OCI-LY7 (cell line): ENCODE measurements at regions not wholly inside any gene's neighbourhood (a gene's known extent, or its start where the extent isn't known, plus 50 kb on each side); places are given as distances from the start of the nearest gene placed in this dataset.

Source experiments
- EZH2phosphoT487 ChIP-seq: fragments of 200-600 bp; sonication (generic); IDR thresholded peaks from 2 replicates; pipeline ENCODE4 v1.6.1; 2018; ENCODE audit warnings: low read depth, borderline replicate concordance, mild to moderate bottlenecking, mixed run types, antibody characterized with exemption, low read length, moderate library complexity, mixed read lengths
- TF ChIP-seq, protein P1 (sequence below): fragments of 200-600 bp; sonication (generic); conservative IDR thresholded peaks from 2 replicates; pipeline ENCODE4 v1.5.1; 2014; ENCODE audit warnings: mild to moderate bottlenecking, antibody characterized with exemption, low read length, moderate library complexity, mixed read lengths

DNA sequence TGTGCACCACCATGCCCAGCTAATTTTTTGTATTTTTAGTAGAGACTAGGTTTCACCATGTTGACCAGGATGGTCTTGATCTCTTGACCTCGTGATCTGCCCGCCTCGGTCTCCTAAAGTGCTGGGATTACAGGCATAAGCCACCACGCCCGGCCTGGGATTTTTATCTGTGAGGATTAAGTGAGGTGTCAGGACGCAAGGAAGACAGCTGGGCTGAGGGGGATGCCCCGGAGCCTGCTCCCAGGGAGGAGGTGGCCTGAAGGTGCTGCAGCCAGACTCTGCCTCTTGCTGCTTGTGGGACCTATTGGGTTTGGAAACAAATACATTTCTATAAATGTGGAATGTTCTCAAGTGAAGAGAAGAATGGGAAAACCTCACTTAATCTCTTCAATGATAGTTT is 131.6 kb downstream of the OLFM4 start:
- no peak for TF ChIP-seq EZH2phosphoT487
- TF ChIP-seq, protein P1, sequence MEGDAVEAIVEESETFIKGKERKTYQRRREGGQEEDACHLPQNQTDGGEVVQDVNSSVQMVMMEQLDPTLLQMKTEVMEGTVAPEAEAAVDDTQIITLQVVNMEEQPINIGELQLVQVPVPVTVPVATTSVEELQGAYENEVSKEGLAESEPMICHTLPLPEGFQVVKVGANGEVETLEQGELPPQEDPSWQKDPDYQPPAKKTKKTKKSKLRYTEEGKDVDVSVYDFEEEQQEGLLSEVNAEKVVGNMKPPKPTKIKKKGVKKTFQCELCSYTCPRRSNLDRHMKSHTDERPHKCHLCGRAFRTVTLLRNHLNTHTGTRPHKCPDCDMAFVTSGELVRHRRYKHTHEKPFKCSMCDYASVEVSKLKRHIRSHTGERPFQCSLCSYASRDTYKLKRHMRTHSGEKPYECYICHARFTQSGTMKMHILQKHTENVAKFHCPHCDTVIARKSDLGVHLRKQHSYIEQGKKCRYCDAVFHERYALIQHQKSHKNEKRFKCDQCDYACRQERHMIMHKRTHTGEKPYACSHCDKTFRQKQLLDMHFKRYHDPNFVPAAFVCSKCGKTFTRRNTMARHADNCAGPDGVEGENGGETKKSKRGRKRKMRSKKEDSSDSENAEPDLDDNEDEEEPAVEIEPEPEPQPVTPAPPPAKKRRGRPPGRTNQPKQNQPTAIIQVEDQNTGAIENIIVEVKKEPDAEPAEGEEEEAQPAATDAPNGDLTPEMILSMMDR: no peak
